ENCODE measurements at regions not wholly inside any gene's neighbourhood (a gene's known extent, or its start where the extent isn't known, plus 50 kb on each side); places are given as distances from the start of the nearest gene placed in this dataset.

DNA sequence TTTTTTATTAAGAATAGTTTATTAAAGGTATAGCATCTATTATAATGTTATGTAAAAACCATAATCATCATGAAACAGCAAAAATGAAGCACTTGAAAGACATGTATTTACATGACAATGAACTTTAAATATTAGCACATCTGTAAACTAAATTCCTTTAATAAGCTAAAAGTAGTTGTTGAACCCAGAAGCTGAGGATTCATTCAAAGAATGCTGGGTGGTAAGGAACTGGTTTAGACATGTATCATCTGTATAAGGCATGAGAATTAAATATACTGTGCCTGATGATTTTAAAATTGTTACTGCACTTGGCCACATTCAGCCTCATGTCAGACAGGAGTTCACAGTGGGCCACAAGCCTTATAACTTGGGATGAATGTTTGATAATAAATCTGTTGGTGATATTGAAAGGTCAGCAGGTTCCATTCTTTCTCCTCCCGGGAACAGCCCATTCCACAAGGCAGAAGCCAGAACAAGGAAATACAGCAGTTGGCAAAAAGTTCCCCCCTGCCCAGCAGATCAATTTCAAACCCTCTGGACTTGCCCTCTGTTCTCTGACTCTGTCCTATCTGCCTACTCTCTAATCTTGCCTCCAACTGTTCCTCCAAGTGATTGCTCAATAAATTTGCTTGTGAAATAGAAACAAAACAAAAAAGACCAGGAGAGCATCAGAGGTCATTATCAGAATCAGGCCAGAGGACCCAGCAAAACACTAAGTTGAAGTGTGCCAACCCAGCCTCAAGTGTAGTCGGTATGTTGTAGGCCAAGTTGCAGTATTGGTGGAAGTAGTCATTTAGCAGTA lies 49.8 kb upstream of the TEX264 start:
- TF ChIP-seq CTCF (CRISPR knock-in tag; IDR thresholded peaks at IDR 0.05), result no peak
- no peak for TF ChIP-seq ZNF281 (CRISPR knock-in tag; IDR thresholded peaks at IDR 0.05; ENCODE audit: borderline replicate concordance)
- no peak for TF ChIP-seq SMARCC2 (IDR thresholded peaks at IDR 0.05)
- TF ChIP-seq SNRNP70 (IDR thresholded peaks at IDR 0.05; ENCODE audit: low read depth, low read length), result no peak
- no peak for TF ChIP-seq STAT5B (CRISPR knock-in tag; IDR thresholded peaks at IDR 0.05)
- no peak for TF ChIP-seq GPBP1L1 (CRISPR knock-in tag; IDR thresholded peaks at IDR 0.05)
- TF ChIP-seq EZH2 (conservative IDR thresholded peaks at IDR 0.05; ENCODE audit: low read depth, low read length), result no peak
- TF ChIP-seq BRCA1 (CRISPR knock-in tag; IDR thresholded peaks at IDR 0.05), result no peak
- TF ChIP-seq, protein P1, sequence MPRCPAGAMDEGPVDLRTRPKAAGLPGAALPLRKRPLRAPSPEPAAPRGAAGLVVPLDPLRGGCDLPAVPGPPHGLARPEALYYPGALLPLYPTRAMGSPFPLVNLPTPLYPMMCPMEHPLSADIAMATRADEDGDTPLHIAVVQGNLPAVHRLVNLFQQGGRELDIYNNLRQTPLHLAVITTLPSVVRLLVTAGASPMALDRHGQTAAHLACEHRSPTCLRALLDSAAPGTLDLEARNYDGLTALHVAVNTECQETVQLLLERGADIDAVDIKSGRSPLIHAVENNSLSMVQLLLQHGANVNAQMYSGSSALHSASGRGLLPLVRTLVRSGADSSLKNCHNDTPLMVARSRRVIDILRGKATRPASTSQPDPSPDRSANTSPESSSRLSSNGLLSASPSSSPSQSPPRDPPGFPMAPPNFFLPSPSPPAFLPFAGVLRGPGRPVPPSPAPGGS (CRISPR knock-in tag; IDR thresholded peaks at IDR 0.05), result no peak
- TF ChIP-seq NONO (IDR thresholded peaks at IDR 0.05), result no peak
- TF ChIP-seq NONO (CRISPR knock-in tag; conservative IDR thresholded peaks at IDR 0.05), result no peak
- TF ChIP-seq ZNF18 (CRISPR knock-in tag; IDR thresholded peaks at IDR 0.05; ENCODE audit: insufficient replicate concordance), result no peak
- TF ChIP-seq GATAD2A (CRISPR knock-in tag; IDR thresholded peaks at IDR 0.05), result peak; percentile 85

Data from HepG2 (cell line).